ENCODE measurements at regions not wholly inside any gene's neighbourhood (a gene's known extent, or its start where the extent isn't known, plus 50 kb on each side); places are given as distances from the start of the nearest gene placed in this dataset.

DNA sequence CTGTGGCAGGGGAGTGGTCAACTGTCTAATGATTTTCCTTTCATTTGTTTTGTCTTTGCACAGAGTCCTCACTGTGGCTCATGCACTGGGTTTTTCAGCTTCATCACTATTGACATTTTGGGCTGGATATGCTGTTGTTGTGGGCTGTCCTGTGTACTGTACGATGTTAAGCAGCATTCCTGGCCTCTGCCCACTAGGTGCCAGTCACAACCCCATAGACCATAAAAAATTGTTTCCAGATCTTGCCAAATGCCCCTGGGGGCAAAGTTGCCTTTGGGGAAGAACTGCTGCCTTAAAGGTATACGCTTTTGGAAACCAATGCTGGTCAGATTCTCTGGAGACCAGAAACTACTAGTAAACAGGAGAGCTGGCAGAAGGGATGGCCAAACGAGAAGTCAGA lies 310.4 kb downstream of the SPRY2 start:
- TF ChIP-seq BRCA1 (IDR thresholded peaks at IDR 0.05; ENCODE audit: low read depth, low read length) (no peak), SREBF2 (IDR thresholded peaks at IDR 0.05; ENCODE audit: low read length) (no peak), ZBED1 (IDR thresholded peaks at IDR 0.05; ENCODE audit: borderline replicate concordance) (no peak), MYC (IDR thresholded peaks at IDR 0.05; ENCODE audit: insufficient read depth, insufficient read length, insufficient replicate concordance, low read length, severe bottlenecking) (no peak)

All from GM12878 (cell line).